Fibroblast of mammary gland (primary cell): ENCODE measurements at regions not wholly inside any gene's neighbourhood (a gene's known extent, or its start where the extent isn't known, plus 50 kb on each side); places are given as distances from the start of the nearest gene placed in this dataset.

Experiments used
- DNase-seq: peaks from one replicate; pipeline ENCODE4 v3.0.0-alpha.2; 2010; ENCODE audit warnings: low read depth
- H3K4me3 ChIP-seq: 2 replicates; pipeline ENCODE4 v1.5.1; 2011; ENCODE audit warnings: low read depth, mild to moderate bottlenecking, low read length, moderate library complexity; ENCODE audit not compliant: control insufficient read depth
- CTCF ChIP-seq: conservative IDR thresholded peaks from 2 replicates; pipeline ENCODE4 v1.5.1; 2011; ENCODE audit warnings: low read depth, low read length, inconsistent platforms; ENCODE audit not compliant: control insufficient read depth, insufficient read depth

- no peak for DNase-seq
- H3K4me3 ChIP-seq = no peak overlapping the region
- TF ChIP-seq CTCF = no peak
Measured at GRCh38 chr3:106806964-106807363, 570.3 kb upstream of the CCDC54 start.

DNA sequence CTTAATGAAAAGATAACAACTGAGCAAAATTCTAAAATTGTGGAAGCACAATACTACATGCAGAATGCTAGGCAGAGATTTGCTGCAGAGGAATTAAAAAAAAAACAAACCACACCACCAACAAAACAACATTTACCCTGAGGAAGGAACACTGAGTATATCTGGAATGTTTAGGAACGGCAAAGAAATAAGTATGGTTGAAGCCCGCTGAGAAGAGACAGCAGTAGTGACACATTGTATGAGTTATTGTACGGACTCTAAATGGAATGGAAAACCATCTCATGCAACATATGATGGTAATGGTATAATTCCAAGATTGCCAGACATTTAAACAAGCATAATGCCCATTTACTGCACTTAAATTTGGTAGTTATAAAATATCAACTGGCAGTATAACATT lies 568.2 kb upstream of the CCDC54 start:
- H3K4me3 ChIP-seq = no peak overlapping the region
- no peak for TF ChIP-seq CTCF
- no peak for DNase-seq

DNA sequence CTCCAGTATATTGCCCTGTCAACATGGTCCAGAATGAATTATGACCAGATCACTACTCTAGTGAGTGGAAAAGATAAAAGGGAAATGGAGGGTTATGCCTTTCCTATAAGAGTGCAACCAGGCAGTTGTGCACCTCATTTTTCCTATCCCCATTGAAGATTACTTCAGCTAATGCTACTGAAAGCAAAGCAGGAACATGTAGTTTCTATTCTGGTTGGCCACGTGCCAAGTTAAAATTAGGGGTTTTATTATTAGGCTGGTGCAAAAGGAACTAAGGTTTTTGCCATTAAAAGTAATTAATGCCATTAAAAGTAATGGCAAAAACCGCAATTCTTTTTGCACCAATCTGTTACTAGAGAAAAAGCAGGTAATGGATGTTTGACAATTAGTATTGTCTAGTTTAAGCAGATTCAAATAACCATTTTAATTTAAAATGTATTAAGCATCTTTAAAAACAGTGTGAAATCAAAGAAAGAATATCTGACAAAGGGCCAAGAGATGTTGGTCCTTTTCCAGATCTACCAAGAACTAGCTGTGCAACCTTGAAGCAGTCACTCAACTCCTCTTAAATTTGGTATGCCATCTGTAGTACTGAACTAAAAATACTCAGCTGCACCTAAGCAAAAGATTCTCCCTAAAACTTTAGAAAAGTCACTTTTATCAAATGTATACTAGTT lies 567.5 kb upstream of the CCDC54 start:
- no peak for TF ChIP-seq CTCF
- no peak for DNase-seq
- no peak overlapping the region for H3K4me3 ChIP-seq

GRCh38 chr3:106810300-106810875 lies 566.9 kb upstream of the CCDC54 start:
- TF ChIP-seq CTCF = no peak
- peak; percentile 36 for DNase-seq
- no peak overlapping the region for H3K4me3 ChIP-seq

DNA sequence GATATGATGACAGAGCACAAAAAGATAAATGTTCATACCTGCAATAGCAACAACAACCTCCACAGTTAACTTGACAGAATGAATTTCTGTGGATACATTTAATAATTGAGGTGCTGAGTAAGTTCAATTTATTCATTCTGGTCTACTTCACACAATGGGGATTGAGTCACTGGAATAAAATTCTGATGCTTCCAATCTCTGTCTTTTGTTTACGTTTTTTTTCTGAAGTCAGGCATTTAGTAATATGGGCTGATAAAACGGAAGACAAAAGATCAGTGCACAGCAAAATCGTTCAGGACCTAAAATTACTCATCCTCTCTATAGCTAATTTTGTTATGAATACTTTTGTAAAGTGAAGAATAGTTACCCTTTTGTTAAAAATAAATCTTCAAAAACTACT lies 565.9 kb upstream of the CCDC54 start:
- no peak overlapping the region for H3K4me3 ChIP-seq
- no peak for TF ChIP-seq CTCF
- DNase-seq = peak; percentile 75

- no peak overlapping the region for H3K4me3 ChIP-seq
- no peak for TF ChIP-seq CTCF
- no peak for DNase-seq
Measured at GRCh38 chr3:106813742-106814141, 563.5 kb upstream of the CCDC54 start.
